ENCODE measurements at regions not wholly inside any gene's neighbourhood (a gene's known extent, or its start where the extent isn't known, plus 50 kb on each side); places are given as distances from the start of the nearest gene placed in this dataset.

DNA sequence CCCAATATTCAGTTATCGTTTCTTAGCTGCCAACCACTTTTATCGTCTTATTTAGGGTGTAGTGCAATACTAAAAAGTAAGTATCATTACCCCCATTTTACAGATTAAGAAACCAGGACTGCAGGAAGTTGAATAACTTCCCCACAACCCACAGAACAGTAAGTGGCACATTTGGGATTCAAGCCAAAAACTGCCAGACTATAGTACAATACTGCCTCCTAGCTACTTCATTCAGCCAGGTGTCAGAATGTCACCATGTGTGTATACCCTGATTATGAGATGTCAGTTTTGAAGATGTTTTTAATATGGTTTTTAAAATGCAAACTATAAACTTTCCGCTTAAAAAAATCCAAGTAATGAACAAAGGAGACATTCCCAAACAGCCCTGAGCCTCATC lies 74.2 kb upstream of the PROK2 start:
- no peak for DNase-seq (ENCODE audit: low read depth in 3 of 3)

DNA sequence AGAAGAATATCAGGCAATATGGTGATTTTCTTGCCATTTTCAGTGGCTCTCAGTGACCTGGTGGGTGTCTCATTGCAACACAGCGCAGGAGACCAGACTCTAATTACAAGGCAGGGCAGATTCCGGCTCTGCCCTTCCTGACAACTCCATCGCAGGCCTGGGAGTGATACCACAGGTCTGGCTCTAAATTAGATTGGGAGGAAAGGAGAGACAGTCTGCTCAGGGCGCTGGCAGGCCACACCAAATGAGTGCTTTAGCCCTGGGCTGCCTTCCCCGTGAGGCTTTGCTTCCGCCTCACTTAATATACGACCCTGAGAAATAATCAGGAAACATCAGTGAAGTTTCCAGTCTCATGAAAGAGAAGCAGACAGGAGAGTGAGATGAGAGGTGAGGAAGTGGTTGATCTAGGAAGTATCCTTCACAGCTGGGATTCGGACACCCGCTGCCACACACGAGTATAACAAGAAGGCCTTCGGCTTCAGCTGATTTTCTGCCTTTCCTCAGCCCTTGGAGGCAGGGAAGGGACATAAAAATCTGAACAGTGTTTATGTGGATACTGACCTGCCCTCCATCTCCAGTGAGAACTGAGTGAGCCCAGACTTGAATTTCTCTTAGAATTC lies 73.7 kb upstream of the PROK2 start:
- no peak for DNase-seq (ENCODE audit: low read depth in 3 of 3)

GRCh38 chr3:71857956-71858355 lies 73.0 kb upstream of the PROK2 start:
- no peak for DNase-seq (ENCODE audit: low read depth in 3 of 3)

DNA sequence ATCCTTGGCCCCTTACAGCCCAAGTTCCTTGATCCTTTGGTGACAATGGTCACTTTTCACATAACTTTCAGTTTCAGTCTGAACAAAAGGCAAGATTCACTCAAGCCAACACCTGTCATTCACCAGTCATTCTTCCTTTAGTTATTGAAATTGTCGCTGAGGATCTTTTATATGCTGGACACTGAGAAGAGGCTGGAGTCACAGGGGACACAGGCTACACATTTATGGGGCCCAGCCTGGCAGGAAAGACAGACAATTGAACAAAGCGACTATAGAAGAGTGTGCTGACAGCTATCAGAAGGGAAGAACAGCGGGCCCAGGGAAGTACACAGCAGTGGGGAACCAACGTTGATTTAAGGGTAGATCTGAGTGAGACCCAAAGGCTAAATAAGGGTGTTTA lies 69.8 kb upstream of the PROK2 start:
- DNase-seq (ENCODE audit: low read depth in 3 of 3): no peak

- DNase-seq (ENCODE audit: low read depth in 3 of 3): no peak
Observed at GRCh38 chr3:71854096-71854495, 69.1 kb upstream of the PROK2 start.

- no peak for DNase-seq (ENCODE audit: low read depth in 3 of 3)
Observed at GRCh38 chr3:71851878-71852277, 66.9 kb upstream of the PROK2 start.

DNA sequence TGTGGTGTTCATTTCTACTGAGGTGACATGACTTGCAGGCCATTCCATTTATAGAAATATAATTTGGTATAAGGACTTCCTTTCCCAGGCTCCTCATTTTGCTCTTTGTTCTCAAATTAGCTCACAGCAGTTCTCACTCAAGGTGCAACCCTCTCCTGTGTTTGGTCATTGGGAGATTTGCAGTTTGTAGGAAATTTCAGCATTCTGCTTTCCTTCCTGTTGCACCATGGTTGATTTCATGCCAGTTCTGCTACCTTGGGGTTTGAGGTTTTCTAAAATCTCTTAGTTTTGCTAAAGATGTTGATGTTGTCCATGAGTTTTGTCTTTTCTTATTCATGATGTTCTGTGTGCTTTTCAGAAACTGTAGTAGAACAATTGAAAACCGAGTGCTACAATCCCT lies 65.7 kb upstream of the PROK2 start:
- DNase-seq (ENCODE audit: low read depth in 3 of 3): no peak

- no peak for DNase-seq (ENCODE audit: low read depth in 3 of 3)
Observed at GRCh38 chr3:71849681-71850080, 64.7 kb upstream of the PROK2 start.

- no peak for DNase-seq (ENCODE audit: low read depth in 3 of 3)
Observed at GRCh38 chr3:71847794-71848193, 62.8 kb upstream of the PROK2 start.

DNA sequence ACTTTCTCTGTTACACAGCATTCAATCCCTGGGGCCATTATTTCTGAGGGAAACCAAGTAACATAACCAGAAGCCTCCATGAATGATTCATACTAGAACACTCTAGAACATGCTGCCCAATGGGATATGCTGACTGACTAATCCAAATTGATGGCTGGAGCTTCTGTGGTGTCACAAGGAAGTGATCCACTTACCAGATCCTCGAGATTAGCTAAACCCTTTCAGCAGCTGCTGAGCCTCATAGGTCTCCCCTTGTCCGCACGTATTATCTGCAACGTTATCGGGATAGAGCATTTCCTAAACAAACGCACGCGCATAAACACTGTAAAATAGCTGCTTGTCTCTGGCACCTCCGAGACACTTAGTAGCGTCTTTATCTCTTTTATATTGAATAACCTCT lies 61.2 kb upstream of the PROK2 start:
- no peak for DNase-seq (ENCODE audit: low read depth in 3 of 3)

- DNase-seq (ENCODE audit: low read depth in 3 of 3): no peak
Observed at GRCh38 chr3:71843071-71843470, 58.1 kb upstream of the PROK2 start.

GRCh38 chr3:71838406-71838805 lies 53.5 kb upstream of the PROK2 start:
- DNase-seq (ENCODE audit: low read depth in 3 of 3): no peak
